Frontal cortex (tissue), 3 donors: ENCODE measurements at regions not wholly inside any gene's neighbourhood (a gene's known extent, or its start where the extent isn't known, plus 50 kb on each side); places are given as distances from the start of the nearest gene placed in this dataset.
"Not testable (repeated sequence)": the region's sequence is repeated elsewhere in the genome, so short reads cannot be mapped to it uniquely, and the experiment has no call there.

Source experiments
- DNase-seq, 2 donors: peaks; one replicate each; pipeline ENCODE4 v3.0.0; 2012; ENCODE audit warnings: low spot score in 2 of 2
- FAIRE-seq: peaks from 2 replicates; lab custom pipeline; 2012; peaks lifted over from hg19 to GRCh38; lab: Jason Lieb, UNC
- donor health status: control.
- donor health status: control.
- donor health status: control.

DNA sequence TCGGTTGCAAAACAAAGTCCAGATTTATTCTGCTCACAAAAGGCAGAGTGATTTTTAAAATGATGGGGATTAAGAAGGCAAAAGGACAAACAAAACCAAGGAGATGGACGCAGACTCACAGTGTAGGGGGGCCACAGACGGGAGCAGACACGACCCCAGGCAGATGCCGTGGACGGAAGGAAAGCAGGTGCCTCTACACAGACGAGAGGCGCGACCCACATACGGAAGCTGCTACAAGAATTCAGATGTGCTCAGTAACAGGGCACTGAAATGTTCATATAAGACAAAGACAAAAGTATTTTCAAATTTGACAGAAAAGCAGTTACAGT lies 148.9 kb downstream of the BRD1 start:
- no peak for DNase-seq
- FAIRE-seq = no peak

GRCh38 chr22:49678137-49678841 lies 149.4 kb downstream of the BRD1 start:
- no peak for DNase-seq
- FAIRE-seq = no peak

DNA sequence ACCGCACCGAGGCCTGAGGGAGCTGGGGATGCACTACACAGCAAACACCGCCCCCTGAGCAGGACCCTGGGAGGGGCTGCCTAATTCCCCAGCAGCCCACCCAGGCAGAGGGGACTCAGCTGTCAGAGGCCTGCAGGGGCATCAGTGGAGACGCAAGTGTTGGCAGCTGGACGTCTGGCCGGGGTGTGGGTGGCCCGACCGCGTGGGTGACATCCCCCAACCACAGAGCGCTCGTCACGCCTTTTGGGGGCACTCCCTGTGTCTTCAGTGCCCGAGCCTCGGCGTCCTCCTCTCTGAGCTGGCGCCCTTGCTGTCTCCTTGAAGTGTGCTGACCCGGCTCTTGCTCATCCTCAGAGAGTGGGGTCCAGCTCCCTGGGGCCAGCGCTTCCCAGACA lies 150.2 kb downstream of the BRD1 start:
- no peak for DNase-seq
- FAIRE-seq = no peak

DNA sequence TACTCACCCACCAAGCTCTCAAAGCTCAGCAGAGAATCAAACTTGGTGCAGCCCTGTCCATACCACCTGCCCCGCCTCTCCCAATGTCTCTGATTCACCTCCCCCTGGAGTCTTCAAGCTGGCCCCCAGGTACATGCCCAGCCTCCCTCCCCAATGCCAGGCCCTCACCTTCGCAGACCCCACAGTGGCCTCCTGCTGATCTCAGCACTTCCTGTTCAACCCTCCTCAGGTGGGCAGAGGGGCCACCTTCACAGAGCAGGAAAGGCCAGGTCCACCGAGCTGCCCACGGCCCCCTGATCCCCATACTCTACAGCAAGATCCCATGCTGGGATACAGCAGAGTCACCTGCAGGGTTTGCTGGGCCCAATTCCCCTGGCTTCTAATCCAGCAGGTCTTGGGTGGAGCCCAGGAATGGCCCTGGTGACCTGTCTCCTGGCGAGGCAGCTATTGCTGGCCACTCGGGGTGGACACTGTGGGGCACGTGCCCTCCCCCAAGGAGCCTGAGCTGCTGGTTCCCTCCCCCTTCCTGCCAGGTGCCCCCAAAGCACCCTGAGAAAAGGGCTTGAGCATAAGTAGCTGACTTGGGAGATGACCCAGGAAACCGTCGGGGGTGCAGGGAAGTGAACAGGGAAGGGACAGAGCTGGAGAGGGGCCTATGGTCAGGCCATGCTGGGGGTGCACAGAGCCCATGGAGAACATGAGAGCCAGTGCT lies 150.7 kb downstream of the BRD1 start:
- FAIRE-seq (no peak), DNase-seq (no peak)

DNA sequence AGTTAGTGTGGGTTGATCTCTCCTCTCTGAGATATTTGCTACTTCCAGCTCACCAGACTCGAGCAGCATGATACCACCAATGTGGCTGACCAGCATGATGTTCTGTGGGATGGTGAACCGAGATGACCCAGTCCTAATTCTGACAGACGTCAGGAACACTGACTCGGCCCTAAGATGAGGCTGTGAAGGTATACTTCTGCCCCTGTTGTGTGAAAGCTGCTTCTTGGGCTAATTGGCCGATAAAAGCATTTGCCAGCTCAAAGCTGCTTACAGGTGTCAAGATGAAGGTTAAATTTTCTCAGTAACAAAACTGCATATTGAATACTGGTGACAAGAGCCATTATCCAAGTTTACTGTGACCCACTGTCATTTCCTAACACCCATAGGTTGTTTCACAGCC lies 151.4 kb downstream of the BRD1 start:
- DNase-seq (no peak), FAIRE-seq (no peak)

DNA sequence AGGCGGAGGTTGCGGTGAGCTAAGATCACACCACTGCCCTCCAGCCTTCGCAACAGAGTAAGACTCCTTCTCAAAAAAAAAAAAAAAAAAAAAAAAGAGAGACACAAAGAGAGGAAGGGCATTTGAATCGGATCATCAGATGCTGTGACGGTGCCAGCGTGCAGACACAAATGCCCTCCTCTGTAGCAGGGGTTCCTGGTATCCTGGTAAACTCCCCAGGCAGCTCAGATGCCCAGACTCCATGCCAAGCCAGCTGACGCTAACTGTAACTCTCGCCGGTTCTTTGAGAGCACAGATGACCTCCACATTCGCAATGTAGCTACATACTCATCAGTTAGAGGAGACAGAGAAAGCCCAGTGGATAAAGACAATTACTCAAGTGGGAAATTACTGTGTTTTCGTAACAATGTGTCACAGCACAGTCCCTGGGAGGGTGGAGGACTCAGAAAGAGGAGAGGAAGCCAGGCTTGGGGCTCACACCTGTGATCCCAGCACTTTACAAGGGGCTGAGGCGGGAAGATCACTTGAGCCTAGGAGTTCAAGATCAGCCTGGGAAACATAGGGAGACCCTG lies 153.1 kb downstream of the BRD1 start:
- no peak for FAIRE-seq
- no peak for DNase-seq

DNA sequence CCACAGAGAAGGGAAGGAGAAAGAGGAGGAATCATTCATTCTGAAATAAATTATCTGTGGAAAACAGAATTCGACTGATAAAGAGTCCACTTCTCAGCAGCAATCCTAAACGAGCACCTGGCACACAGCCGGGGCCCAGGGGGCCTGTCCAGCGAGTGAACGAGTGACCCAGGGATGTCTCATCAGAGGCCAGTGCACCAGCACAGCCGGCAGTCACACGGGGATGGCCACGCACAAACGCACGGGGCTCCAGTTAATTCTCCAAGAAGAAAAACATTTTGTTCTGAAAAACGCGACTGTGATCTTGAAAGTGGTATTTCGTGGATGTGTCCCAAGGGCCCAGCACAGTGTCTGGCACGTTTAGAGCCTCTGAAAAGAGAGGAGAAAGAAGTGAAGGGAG lies 154.6 kb downstream of the BRD1 start:
- no peak for DNase-seq
- no peak for FAIRE-seq

DNA sequence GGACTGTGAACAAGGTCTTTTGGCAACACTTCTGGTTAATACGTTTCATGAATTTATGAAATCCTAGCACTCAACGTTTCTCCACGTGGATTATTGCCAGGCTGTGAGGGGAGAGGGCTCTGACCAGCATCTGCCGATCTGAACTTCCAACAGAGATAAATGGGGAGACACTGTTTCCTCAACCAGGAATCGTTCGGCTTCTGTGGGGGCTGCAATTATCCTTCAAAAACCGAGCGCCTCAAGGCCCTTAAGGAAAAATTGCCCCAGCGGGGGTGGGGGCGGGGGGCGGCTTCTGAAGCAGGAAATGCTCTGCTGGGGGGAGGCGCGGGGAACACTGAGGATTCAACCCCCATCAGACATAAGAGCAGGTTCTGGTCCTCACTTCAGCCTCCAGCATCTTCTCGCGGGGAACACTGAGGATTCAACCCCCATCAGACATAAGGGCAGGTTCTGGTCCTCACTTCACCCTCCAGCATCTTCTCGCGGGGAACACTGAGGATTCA lies 155.6 kb downstream of the BRD1 start:
- DNase-seq = no peak
- FAIRE-seq = no peak

DNA sequence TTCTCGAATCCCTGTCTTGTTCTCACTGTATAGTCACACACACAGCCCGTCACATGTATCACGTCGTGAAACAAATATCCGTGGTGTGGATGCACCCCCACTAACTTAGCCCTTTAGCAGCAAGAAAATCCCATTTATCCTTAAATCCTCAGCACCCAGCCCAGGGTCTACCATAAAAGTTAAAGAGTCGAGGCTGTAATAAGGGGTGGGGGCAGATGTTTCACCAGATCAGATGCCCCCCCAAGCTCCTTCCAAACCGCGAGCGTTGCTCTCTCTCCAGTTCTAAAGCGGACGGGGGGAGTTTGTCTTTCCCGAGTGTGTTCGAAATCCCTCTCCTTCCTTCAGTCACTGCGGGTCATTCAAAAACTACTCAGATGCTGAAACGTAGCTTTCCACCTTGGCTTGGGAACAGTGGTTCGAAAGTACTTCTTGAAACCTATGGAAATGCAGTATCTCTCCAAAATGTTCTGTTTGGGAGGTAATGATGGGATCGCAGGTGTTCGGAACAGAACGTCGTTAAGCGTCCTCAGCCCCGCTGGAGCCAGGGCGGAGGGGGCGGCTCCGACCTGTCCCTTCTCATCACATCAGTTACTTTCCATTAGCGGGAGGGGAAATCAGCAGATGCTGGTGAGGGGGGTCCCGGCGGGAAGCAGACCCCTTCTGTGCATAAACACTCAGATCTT lies 156.2 kb downstream of the BRD1 start:
- DNase-seq (no peak), FAIRE-seq (no peak)

- DNase-seq (peak in 1 of 2 donors; percentile 57), FAIRE-seq (no peak)
Measured at GRCh38 chr22:49670456-49671330, 157.0 kb downstream of the BRD1 start.

GRCh38 chr22:49669969-49670455 lies 157.7 kb downstream of the BRD1 start:
- not testable (repeated sequence) for DNase-seq, FAIRE-seq

GRCh38 chr22:49669427-49669968 lies 158.2 kb downstream of the BRD1 start:
- FAIRE-seq, DNase-seq: not testable (repeated sequence)

- DNase-seq (no peak), FAIRE-seq (no peak)
Measured at GRCh38 chr22:49668402-49668801, 159.3 kb downstream of the BRD1 start.

DNA sequence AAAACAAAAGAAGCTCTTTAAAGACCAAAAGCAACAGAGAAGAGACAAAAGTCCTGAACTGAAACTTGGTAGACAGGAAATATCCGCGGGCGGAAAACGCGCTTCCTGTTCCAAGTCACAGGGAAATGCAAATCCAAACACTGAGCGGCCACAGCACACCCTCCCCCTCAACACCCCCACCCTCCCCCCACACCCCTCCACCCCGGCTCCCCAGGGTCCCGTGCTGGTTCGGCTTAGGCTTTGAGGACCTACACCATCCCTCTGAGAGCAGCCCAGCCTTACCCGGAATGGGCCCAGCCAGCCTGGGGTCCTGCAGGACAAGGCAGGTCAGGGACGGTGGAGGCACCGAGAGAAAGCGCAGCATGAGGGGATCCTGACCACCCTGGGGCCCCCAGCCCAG lies 160.4 kb downstream of the BRD1 start:
- DNase-seq (no peak), FAIRE-seq (no peak)

DNA sequence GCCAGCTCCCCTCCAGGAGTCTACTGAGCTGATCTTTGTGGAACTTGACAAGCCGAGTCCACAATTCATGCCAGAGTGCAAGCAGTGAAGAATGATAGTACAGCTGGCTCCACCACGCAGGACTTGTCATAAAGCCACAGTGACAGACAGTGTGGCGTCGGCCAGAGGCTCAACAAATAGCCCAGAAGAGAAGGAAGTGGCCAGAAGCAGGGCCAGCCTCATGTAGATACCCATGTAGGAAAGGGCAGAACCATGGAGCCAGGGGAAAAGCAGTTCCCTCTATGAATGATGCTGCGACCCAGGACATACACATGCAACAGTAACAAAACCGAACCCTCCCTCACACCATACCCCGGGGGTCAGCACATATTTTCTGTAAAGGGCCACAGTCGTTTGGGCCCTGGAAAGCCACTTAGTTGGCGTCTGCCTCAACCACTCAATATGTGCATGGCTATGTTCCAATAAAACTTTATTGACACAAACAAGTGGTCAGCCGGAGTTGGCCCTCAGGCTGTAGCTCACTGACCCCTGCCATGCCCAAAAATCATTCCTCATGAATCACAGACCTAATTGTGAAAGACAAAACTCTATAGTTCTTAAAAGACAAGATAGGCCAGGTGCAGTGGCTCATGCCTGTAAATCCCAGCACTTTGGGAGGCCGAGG lies 161.4 kb downstream of the BRD1 start:
- no peak for DNase-seq
- no peak for FAIRE-seq

DNA sequence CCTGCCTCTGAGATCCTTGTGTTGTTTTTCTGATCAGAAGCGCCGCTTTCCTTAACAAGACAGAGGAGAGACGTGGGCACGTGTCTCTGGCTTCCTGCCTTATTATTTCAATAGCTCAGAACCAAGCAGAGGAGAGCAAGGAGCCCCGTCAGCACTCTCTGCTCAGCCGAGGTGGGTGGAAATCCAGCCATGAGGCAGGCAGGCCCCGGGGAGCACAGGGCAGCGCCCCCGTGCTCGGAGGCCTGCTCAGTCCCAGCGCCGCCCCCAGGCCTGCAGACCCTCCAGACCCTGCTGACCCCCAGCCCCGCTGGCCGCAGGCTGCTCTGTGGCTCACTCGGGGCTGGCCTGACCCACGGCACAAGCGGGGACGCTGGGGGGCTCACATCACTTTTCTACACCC lies 162.8 kb downstream of the BRD1 start:
- DNase-seq (no peak), FAIRE-seq (no peak)

DNA sequence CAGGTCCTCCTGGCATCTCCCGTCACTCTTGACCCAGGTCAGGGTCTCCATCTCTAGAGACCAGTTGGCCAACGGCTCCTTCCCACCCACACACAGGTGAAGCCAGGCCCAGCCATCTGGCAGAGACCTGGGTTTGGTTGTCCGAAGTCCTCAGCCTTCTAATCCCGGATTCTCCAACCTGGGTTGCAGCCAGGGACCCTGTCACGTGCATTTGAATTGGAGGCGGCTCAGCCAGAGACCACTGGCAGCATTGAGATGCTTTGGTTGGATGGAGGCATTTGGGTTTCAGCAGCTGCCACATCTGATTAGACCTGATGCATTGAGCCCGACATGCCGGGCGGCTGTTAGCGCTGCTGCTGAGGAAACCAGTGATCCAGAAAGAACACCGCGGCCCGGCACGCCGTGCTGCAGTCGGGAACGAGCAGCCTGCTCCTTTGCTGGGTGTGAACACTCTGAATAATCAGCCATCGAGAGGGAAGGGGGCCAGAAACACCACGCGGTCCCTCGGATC lies 163.2 kb downstream of the BRD1 start:
- DNase-seq (peak; percentile 47 to 57), FAIRE-seq (no peak)

- DNase-seq (no peak), FAIRE-seq (no peak)
Measured at GRCh38 chr22:49663823-49664222, 163.8 kb downstream of the BRD1 start.

DNA sequence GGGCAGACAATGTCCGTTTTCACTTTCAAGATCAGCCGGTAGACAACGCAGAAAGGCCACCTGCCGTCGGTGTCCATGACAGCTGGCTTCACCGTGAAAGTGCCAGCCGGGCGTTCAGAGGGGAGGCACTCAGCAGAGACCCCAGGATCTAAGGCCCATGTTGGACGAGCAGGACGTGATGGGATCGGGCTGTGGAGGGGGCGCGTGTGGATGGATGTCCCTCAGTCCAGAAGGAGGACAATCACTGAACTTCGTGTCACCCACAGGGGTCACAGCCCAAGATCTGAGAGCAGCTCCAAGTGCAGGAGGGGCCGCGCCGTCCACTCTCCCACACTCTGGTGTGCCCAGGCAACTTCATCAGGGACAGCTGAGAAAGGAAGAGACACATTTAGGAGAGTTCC lies 164.4 kb downstream of the BRD1 start:
- no peak for FAIRE-seq
- no peak for DNase-seq
